SHP77 (cell line): ENCODE measurements at regions not wholly inside any gene's neighbourhood (a gene's known extent, or its start where the extent isn't known, plus 50 kb on each side); places are given as distances from the start of the nearest gene placed in this dataset.
"Not testable (repeated sequence)": the region's sequence is repeated elsewhere in the genome, so short reads cannot be mapped to it uniquely, and the experiment has no call there.

ENCODE experiments used
- DNase-seq, 2 experiments: peaks; one replicate each; lab custom pipeline; 2025; lab: John Stamatoyannopoulos, UW

DNA sequence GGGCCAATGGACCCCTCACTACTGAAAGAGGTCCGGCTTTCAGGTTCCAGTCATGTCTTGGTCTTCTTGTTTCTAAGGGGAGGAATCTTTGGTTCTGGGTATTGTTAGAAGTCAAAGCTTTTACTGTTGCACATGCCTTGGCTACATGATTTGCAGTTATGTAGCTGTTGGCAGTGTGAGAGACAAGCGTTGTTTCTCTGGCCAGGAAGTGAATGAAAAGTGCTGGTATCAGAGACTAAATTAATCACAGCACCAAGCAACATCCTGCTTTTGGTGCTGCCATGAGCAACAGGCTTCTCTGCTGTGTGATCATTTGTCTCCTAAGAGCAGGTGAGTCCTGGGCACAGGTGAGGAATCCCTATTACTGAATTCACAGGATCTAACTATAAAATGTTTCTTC, 100.1 kb upstream of the PRSS3 start:
- DNase-seq: no peak

DNA sequence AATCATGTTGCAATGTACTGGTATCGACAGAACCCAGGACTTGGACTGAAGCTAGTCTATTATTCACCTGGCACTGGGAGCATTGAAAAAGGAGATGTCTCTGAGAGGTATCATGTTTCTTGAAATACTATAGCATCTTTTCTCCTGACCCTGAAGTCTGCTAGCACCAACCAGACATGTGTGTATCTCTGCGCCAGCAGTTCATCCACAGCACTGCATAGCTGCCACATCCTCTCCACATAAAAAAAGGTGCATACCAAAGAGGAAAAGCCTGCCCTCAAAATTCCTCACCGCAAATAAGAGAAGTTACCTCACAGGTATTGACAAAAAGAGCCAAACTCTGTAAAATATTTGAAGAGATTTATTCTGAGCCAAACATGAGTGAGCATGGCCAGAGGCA, 99.5 kb upstream of the PRSS3 start:
- no peak for DNase-seq

DNA sequence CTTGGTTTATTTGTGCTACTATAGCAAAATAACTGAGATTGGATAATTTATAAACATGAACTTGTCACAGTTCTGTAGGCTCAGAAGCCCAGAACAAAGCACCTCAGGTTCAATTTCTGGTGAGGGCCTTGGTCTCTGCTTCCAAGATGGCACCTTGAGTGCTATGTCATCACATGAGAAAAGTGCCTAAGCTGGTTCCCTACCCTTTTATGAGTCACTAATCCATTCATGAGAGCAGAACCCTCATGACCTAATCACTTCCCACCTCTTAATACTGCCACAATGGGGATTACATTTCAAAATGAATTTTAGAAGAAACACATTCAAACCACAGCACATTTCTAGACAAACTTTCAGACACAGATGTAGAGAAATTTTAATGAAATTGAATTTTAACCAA, 98.2 kb upstream of the PRSS3 start:
- DNase-seq: no peak

DNA sequence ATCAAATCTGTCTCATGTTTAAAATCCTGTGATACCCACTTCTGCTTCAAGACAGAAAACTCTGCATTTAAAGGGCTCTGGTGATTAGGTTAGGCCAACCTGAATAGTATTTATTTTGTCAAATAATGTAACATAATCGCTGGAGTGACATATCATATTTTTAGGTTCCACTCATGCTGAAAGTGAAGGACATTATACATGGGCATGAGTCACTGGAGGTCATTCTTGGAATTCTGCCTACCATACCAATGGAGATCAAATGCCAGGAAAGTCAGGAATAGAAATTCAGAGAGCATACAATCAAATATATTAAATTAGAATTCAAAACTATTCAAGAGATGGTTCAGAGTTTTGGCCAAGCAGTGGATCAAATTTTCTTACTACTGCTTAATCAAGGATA, 97.1 kb upstream of the PRSS3 start:
- no peak for DNase-seq

DNA sequence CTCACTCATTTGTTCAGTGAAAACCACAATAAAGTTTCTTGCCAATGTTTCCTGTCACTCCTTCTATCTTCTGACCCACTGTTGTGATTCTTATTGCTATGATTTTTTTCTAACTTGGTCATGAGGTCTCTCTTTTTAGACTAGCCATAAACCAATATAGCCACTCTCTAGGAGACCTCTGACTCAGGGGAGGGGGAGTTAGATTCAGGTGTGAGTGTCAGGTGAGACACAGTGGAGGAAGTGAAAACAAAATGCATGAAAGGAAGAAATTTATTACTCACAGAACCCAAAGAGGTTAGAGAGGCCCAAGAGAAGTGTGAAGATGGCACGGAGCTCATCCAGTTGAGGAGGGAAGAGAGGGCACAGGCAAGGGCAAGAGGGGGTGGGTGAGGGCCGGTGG, 94.4 kb upstream of the PRSS3 start:
- not testable (repeated sequence) for DNase-seq

DNA sequence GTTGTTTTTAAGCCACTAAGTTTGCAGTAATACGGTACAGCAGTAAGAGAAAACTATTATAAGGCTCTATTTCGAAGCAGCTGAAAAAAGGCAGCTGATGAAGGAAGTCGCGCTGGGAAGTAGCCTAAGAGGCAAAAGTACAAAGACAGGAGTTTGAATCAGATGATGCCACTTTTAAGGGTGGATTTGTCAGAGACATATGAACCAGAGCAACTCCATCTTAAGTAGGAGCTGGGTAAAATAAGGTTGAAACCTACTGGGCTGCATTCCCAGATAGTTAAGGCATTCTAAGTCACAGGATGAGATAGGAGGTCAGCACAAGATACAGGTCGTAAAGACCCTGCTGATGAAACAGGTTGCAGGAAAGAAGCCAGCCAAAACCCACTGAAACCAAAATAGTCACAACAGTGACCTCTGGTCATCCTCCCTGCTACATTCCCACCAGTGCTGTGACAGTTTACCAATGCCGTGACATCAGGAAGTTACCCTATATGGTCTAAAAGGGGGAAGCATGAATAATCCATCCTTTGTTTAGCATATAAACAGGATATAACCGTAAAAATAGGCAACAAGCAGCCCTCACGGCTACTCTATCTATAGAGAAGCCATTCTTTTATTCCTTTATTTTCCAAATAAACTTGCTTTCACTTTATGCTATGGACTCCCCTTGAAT, 91.8 kb upstream of the PRSS3 start:
- no peak for DNase-seq

DNA sequence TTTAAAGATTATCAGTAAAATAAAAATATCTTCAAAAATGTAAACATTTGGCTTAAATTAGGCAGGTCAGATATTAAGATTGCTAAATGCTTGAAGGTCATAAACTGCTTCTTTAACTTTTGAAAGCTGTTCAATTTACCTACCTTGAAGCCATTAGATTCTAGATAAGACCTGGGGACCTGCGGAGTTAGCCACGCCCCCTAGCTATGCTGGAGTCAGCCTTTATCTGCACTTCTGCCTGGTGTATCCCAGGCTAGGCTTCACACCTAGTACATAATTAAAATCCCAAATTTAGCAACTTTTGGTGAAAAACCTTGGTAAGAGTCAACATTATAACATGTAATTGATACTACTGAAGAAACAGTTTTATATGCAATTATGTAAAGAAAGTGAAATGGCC, 89.9 kb upstream of the PRSS3 start:
- not testable (repeated sequence) for DNase-seq

DNA sequence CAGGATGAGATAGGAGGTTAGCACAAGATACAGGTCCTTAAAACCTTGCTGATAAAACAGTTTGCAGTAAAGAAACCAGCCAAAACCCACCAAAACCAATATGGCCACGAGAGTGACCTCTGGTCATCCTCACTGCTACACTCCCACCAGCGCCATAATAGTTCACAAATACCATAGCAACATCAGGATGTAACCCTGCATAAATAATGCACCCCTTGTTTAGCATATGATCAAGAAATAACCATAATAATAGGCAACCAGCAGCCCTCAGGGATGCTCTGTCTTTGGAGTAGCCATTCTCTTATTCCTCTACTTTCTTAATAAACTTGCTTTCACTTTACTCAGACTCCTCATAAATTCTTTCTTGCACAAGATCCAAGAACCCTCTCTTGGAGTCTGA, 86.9 kb upstream of the PRSS3 start:
- DNase-seq: no peak

DNA sequence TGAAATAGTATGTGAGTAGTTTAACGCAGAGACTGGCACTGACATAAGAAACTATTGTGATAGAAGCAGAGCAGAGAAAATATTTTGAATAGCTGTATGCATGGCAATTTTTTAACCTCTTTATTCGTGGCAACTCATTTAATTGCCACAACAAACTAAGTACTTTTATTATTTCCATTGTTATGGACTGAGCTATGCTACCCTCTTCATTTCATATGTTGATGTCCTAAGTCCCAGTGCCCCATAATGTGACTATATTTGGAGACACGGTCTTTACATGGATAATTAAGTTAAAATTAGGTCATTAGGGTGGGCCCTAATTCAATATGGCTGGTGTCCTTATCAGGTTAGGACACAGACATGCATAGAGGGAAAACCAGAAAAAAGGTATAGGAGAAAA, 86.1 kb upstream of the PRSS3 start:
- DNase-seq: no peak

DNA sequence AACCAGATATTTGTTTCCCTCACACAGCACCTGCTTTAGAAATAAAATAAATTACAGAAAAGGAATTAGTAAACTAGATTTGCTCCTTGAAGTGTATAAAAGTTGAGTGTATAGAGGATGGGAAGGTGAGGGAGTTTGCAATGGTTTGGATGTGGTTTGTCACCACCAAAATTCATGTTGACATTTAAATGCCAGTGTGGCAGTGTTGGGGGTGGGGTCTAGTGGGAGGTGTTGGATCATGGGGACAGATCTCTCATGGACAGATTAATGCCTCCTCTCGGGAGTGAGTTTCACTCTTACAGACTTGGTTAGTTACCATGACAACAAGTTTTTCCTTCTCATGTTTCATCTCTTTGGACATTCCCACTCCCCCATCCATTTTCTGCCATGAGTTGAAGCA, 83.9 kb upstream of the PRSS3 start:
- DNase-seq: not testable (repeated sequence)

DNA sequence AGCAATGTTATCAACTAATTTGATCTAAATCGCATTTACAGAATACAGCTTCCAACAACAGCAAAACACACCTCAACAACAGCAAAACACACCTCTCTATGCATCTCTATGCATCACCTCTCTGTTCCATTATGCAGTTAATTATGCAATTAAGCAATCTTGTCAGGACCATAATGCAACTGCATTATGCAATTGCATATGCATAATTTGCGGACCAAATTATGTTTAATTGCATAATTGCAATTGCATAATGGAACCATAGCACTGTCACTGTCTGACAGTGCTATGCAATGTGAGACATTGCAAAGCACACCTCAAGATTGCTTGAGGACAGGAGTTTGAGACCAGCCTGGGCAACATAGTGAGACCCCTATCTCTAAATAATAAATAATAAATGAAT, 80.4 kb upstream of the PRSS3 start:
- DNase-seq: no peak

DNA sequence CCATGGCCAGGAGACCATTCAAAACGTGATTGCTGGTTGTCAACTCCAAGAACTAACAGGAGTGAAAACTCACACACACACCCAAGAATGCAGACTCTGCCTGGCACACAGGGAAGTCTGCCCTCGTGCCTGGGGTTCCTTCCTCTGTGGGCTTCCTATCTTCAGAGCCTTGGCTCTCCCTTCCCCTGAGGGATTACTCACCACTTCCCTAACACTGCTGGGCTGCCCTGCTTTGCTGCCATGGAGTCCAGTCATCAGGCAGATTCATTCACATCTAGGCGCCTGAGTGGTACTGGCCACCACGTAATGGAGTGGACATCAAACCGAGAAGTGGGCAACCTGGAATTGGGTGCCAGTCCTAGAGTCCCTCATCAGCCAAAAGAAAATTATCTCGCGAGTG, 76.4 kb upstream of the PRSS3 start:
- DNase-seq: no peak

DNA sequence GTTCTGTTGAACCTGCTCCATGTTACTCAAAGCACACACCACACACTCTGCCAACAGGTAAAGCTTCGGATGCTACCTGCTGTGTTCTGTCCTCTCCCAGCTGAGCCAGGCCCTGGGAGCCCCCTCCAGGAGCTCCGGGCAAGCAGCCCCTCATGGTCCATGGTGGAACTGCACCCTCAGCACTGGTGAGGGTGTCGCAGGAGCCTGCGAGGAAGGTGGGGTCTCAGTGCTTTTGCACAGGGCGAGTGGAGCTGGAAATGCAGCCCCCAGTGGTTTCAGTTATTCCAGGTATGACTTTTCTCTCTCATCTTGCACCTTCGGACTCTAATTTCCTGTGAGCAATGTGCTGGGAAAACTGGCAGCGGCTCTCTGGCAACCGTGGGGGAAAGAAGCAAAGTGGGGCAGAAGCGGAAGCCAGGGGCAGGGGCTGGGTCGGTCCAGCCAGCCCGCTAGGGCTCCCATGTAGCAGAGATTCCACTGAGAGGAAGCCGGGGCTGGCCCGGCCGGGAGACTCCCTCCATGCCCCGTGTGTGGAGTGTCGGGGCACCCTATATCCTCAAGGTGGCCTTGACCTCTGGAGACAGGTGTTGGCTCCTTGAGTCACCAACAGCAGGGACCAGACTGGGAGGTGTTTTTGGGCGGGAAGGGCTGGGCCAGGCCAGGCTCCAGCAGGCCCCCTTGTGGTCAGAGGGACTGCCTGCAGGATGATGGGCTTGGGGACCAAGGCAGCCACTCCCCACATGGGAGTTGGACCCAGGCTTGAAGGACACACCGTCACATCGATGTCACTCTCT, 75.6 kb upstream of the PRSS3 start:
- peak; percentile 21 to 37 for DNase-seq

DNA sequence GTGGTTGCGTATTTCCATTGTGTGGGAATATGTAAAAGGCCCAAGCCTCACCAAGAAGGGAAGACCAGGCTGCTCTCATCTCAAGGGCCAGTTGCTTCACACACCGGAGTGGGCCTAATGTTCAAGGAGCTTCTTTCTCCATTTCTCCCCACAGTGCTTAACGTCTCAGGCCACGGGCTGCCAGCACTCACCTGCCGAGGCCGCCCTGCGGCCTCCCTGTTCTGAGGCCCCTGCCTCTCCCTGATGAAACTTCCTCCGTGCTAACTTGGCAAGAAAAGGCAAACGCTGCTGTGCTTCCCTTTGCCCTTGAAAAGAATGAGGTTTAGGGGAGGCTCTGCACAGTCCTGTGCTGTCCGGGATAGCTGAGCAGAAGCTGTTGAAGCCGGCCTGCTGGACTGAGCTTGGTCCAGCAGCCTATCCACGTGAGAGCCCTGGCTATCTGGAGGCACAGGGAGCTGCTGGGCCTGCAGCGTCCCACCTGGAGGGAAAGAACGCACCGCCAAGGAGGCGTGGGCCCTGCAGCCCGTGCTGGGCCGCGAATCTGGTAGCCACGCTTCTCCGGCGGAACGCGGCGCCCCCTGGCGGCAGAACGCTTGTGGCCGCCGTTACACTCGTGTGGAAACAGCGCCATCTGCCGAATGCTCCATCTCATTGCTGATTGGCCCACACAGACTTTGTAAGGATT, 73.5 kb upstream of the PRSS3 start:
- DNase-seq: peak; percentile 37 to 40

DNA sequence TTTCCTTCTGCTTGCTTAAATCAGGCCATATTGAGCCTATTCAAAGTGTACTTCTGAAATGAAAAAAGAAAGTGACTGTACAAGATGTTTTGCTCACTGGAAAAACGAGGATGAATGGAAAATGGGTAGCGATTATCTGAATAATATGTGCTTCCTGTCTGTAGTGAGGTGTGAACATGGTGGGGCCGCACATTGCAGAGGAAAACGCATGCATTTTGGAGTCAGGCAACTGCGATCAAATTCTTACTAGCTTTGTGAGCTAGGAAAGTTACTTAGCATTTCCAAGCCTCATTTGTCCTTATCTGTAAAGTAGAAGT, 73.0 kb upstream of the PRSS3 start:
- no peak for DNase-seq

DNA sequence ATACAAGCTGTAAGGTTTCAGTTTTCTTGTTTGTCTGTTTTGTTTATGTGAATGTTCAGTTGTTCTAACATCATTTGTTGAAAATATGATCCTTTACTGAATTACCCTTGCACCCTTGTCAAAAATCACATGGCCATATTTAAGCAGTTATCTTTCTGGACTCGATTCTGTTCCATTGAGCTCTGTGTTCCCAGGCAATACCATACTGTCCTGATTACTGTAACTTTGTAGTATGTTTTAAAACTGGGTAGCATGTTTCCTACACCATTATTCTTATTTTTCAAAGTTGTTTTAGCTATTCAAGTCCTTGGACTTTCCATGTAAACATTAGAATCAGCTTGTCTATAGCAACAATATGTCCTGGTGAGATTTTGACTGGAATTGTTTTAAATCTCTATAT, 66.7 kb upstream of the PRSS3 start:
- no peak for DNase-seq

DNA sequence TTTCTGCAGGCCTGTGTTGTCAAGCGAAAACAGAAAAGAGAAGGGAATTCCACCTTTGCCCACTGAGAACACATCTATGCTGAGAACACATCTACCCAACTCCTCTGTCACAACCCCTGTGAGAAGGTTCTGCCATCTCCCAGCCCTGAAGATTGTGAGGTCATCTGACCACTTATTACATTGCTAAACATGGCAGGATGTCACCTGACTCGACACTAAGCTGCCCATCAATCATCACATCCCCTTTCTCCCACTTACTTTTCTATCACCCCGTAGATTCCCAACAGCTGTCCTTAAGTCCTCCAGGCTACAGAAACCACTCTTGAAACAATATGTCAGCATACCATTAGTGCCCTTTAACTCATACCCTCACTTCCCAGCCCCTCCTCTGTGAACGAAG, 64.2 kb upstream of the PRSS3 start:
- no peak for DNase-seq

DNA sequence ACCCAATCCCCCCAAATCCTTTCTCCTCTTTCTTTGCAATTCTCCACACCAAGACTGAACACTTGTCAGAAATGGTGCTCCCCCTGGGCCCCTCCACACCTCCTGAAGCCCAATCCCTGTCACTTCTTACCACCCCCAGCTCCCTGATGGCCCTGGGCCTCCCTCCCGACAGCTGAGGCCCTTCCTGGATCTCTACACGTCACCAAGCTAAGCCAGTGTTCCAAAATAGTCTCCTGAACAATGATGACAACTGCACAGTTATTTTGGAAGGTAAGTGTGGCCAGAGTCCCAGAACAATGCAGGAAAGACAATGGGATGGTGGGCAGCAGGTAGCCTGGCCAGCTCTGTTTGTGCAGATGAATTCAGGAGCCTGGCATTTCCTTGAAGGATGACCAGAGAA, 63.7 kb upstream of the PRSS3 start:
- no peak for DNase-seq

DNA sequence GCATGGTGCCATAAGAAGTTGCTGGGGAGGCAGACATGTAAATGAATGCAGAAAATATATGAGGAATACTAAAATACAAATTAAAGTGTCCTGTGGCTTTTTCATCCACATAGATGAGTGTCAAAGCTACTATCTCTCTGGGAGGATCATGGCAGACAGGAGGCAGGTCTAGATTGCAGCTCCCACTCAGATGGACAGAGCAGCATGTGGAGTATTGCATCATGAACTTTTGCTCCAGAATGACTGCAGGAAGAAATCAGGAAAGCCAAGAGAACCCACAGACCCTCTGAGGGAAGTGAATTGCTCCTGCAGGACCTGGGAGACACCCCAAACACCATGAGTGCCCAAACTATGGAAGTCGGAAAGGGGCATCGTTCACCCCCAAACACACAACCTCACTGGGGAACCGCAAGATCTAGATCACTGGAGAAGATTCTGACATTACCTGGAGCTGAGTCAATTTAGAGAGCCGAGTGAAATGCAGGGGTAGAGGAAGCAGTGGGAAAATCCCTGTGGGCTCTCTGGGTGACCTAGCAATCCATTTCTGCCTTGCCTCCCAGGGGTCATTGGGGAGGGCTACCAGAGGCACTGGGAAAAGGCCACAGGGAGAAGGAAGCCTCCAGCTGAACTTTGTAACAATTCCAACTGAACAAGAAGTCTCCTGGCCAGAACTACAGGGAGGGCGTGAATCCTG, 61.0 kb upstream of the PRSS3 start:
- DNase-seq: not testable (repeated sequence)

DNA sequence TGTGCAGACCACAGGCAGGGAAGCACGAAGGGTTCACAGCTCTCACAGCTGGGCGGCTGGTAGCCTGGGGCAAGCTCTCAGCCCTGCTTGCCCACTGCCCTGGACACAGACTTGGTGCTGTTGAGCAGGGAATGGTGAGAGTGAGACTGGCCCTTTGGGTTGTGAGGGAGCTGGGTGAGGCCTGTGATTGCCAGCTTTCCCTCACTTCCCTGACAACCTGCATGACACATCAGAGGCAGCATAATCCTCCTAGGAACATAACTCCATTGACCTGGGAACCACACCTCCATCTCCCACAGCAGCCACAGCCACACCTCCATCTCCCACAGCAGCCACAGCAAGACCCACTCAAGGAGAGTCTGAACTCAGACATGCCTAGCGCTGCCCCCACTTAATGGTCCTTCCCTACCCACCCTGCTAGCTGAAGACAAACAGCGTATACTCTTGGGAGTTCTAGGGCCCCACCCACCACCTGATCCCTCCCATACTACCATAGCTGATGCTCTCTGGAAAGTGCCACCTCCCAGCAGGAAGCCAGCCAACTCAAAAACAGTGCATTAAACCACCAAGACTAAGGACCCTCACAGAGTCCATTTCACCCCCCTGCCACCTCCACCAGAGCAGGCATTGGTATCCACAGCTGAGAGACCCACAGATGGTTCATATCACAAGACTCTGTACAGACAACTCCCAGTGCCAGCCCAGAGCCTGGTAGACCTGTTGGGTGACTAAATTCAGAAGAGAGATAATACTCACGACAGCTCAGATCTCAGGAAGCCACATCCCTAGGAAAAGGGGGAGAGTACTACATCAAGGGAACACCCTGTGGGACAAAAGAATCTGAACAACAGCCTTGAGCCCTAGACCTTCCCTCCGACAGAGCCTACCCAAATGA, 60.2 kb upstream of the PRSS3 start:
- not testable (repeated sequence) for DNase-seq

DNA sequence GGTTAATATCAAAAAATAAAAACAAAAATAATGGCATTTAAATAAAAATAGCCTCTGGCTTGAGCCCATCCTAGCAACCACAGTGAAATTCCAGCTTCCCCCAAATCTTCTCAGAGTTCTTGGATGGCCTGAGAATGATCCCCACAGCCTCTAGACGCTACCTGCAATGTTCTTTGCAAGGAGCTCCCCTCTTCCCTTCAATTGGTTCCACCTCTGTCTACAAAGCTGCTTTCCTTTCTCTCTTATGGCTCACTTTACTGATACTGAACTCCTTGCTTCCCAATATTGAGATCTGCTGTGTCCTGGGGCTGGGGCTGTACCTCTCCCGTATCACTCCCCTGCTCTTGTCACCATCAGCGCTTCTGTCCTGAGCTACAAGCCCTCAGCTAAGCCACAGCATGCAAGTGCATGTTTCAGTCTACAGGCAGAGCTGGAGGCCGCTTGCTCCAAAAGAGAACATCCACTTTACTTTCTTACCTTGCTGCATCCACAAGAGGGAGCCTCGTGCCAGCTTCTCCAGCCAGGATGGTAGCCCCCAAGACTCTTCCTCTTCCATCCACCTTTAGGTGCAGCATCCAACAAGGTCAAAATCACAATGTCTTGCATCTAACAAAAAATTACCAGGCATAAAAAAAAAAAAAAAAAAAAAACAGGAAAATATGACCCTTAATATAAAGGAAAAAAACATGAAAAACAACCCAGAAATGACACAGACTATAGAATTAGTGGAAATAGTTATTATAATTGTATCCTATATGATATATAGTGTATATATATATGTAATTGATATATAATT, 57.4 kb upstream of the PRSS3 start:
- DNase-seq: peak; percentile 21 to 61
